Esophagus squamous epithelium (tissue), 5 donors: ENCODE measurements at regions not wholly inside any gene's neighbourhood (a gene's known extent, or its start where the extent isn't known, plus 50 kb on each side); places are given as distances from the start of the nearest gene placed in this dataset.

Source experiments
- DNase-seq: peaks from one replicate; lab custom pipeline; 2025; lab: John Stamatoyannopoulos, UW
- H3K27ac ChIP-seq, 4 donors: fragments of 200-600 bp; sonication (generic); one replicate each; pipeline ENCODE4 v1.5.1; 2016 to 2019; ENCODE audit warnings: mild to moderate bottlenecking in 1 of 4
- H3K27me3 ChIP-seq, 4 donors: fragments of 200-600 bp; sonication (generic); 1 replicate in 3 of 4; 2 replicates in 1 of 4; pipeline versions ENCODE4 v1.5.1 to v1.6.0; 2017 to 2021; ENCODE audit warnings: antibody characterized with exemption in 1 of 4
- H3K36me3 ChIP-seq, 3 donors: fragments of 200-600 bp; sonication (generic); one replicate each; pipeline ENCODE4 v1.5.1; 2016 to 2019
- H3K4me1 ChIP-seq, 3 donors: fragments of 200-600 bp; sonication (generic); one replicate each; pipeline ENCODE4 v1.5.1; 2017 to 2019
- H3K4me3 ChIP-seq, 4 donors: fragments of 200-600 bp; sonication (generic); 1 replicate in 3 of 4; 2 replicates in 1 of 4; pipeline ENCODE4 v1.5.1; 2016 to 2019; ENCODE audit warnings: mild to moderate bottlenecking in 2 of 4, moderate library complexity in 1 of 4
- H3K9me3 ChIP-seq, 3 donors: fragments of 200-600 bp; sonication (generic); one replicate each; pipeline ENCODE4 v1.5.1; 2016 to 2019
- POLR2A ChIP-seq, 4 donors: fragments of 450-650 bp; IDR thresholded peaks; one replicate each; pipeline ENCODE4 v1.6.1; 2017; ENCODE audit warnings: antibody characterized with exemption in 4 of 4, mild to moderate bottlenecking in 4 of 4, moderate library complexity in 3 of 4
- WGBS, 2 donors: methylation state at CpG; one replicate each; pipeline ENCODE4 v1.1.5; 2018; 5-methylcytosine and 5-hydroxymethylcytosine counted together
- intact Hi-C: fragments of 100-400 bp; cut with DNase I; formaldehyde crosslinking; loops from one replicate; pipeline ENCODE4 v1.15.0; 2022
- TF ChIP-seq, protein P1 (sequence below), 6 experiments: fragments of 450-650 bp in 4 of 6; fragments of 200-600 bp in 2 of 6; sonication (generic) in 2 of 6; IDR thresholded peaks; one replicate each; pipeline ENCODE4 v1.5.1; 2016 to 2019; ENCODE audit warnings: antibody characterized with exemption in 6 of 6, mild to moderate bottlenecking in 4 of 6, moderate library complexity in 4 of 6
- donor health status: DM: yes; HTN: yes; CAD: no.

DNA sequence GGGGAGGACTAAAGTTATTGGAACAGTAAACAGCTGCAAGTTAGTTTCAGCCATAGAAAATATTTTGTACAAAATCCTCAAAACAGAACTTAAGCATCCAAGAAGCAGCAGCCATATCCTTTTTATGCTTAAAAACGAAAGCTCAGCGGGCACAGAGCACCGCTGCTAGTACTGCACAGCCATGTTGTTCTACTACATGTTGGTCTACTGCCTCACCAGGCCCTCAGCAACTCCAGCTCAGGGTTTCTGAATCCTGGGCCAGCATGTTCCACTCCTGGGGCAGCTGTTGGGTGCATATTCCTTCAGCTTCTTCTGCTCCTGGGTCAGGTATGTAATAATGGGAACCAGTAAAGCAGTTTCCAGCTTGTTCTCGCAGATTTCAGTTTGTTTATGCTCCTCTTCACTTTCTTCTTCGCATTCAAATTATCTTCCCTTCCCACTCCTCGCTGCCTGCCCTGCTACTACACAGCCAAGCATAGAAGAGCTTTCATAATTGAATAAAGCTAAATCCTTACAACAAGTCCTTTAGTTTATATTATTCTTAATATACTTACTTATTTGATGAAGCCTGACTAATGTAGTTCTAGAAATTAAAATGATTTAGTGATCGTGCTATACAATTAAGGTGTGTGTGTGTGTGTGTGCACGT is 820.5 kb upstream of the ATXN8OS start:
- no peak for DNase-seq
- no peak overlapping the region for H3K27ac ChIP-seq
- WGBS, 2 donors: 69 to 74% methylated on average over 8 of the region's 8 CpGs
- no peak overlapping the region for H3K4me3 ChIP-seq
- H3K27me3 ChIP-seq: no peaks in the 10 kb centered on the region
- intact Hi-C loops: no loop called here
- no peaks in the 10 kb centered on the region for H3K36me3 ChIP-seq
- no peak for TF ChIP-seq POLR2A (IDR thresholded peaks at IDR 0.05)
- TF ChIP-seq, protein P1, sequence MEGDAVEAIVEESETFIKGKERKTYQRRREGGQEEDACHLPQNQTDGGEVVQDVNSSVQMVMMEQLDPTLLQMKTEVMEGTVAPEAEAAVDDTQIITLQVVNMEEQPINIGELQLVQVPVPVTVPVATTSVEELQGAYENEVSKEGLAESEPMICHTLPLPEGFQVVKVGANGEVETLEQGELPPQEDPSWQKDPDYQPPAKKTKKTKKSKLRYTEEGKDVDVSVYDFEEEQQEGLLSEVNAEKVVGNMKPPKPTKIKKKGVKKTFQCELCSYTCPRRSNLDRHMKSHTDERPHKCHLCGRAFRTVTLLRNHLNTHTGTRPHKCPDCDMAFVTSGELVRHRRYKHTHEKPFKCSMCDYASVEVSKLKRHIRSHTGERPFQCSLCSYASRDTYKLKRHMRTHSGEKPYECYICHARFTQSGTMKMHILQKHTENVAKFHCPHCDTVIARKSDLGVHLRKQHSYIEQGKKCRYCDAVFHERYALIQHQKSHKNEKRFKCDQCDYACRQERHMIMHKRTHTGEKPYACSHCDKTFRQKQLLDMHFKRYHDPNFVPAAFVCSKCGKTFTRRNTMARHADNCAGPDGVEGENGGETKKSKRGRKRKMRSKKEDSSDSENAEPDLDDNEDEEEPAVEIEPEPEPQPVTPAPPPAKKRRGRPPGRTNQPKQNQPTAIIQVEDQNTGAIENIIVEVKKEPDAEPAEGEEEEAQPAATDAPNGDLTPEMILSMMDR (IDR thresholded peaks at IDR 0.05): no peak
- peaks cover 0 to 10% (median 0%) of the 10 kb centered on the region in 3 donors for H3K9me3 ChIP-seq
- H3K4me1 ChIP-seq: no peaks in the 10 kb centered on the region

DNA sequence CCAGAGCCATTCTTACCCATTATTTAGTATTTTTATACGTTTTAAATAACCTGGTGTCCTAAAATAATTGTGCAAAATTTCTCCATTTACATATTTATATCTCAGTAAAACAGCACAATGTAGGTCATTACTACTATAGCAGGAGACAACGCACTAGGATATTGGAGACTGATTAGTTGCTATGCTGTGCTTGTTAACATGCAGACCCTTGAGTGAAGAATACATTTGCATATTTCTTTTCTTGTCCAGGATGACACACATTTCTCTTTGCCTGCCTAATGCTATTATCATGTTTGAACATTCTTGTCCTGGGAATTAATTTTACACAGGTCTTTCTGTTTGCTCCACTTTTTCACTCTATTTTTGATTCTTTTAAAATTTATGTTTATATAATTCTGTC is 823.8 kb upstream of the ATXN8OS start:
- peaks cover 0 to 5% (median 0%) of the 10 kb centered on the region in 3 donors for H3K9me3 ChIP-seq
- intact Hi-C loops: no loop called here
- no peak for DNase-seq
- no peaks in the 10 kb centered on the region for H3K4me1 ChIP-seq
- no peak for TF ChIP-seq POLR2A (IDR thresholded peaks at IDR 0.05)
- TF ChIP-seq, protein P1 (IDR thresholded peaks at IDR 0.05): no peak
- H3K27ac ChIP-seq: no peak overlapping the region
- H3K4me3 ChIP-seq: no peak overlapping the region
- 36 to 42% methylated on average over 2 of the region's 2 CpGs for WGBS, 2 donors
- H3K36me3 ChIP-seq: no peaks in the 10 kb centered on the region
- H3K27me3 ChIP-seq: no peaks in the 10 kb centered on the region

DNA sequence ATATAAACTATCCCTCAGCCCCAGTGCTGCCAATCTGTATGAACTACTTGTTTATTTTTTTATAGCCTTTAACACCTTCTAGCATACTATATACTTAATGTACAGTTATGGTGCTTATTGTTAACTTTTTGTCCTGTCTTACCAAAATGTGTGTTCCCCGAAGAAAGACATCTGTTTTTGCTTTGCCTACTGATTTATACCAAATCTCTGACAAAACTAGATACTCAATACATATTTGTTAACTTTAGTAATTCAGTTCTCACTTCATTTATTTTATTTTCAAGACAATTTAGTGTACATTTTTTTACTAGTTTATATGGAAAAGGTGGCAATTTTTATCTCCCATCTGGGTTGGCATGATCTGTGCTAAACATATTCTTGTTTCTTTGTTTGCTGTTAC is 824.3 kb upstream of the ATXN8OS start:
- H3K27me3 ChIP-seq: no peaks in the 10 kb centered on the region
- H3K4me3 ChIP-seq: no peak overlapping the region
- H3K36me3 ChIP-seq: no peaks in the 10 kb centered on the region
- TF ChIP-seq, protein P1 (IDR thresholded peaks at IDR 0.05): no peak
- no peak for TF ChIP-seq POLR2A (IDR thresholded peaks at IDR 0.05)
- peaks cover 0 to 5% (median 0%) of the 10 kb centered on the region in 3 donors for H3K9me3 ChIP-seq
- no peak overlapping the region for H3K27ac ChIP-seq
- no peaks in the 10 kb centered on the region for H3K4me1 ChIP-seq
- DNase-seq: no peak
- intact Hi-C loops: no loop called here
- WGBS, 2 donors: 25 to 29% methylated on average over 1 of the region's 1 CpG

DNA sequence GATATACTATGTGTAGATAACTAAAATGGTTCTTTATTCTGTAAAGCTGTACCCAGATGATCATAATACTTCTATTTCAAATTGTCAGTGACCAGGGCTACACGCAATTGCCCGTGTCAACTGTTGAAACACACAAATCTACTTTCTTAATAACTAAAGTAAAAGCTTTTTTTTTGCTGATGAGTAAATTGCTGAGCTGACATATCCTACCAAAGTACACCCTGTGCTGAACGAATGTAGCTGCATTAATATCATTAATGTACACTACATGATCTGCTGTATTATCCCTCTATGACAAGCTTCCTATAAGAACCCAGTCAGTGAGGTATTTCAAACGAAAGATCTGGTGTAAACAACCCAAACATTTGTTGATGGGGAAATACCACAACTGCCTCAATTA is 827.2 kb upstream of the ATXN8OS start:
- Histone ChIP-seq H3K4me3 (no peak overlapping the region), H3K36me3 (no peaks in the 10 kb centered on the region), H3K4me1 (no peaks in the 10 kb centered on the region), H3K9me3 (peaks cover 0 to 3% (median 0%) of the 10 kb centered on the region in 3 donors), H3K27me3 (no peaks in the 10 kb centered on the region), H3K27ac (no peak overlapping the region)
- WGBS, 2 donors: 44% methylated on average over 4 of the region's 4 CpGs
- no peak for DNase-seq
- intact Hi-C loops: no loop called here
- no peak for TF ChIP-seq POLR2A (IDR thresholded peaks at IDR 0.05)
- TF ChIP-seq, protein P1 (IDR thresholded peaks at IDR 0.05): no peak

DNA sequence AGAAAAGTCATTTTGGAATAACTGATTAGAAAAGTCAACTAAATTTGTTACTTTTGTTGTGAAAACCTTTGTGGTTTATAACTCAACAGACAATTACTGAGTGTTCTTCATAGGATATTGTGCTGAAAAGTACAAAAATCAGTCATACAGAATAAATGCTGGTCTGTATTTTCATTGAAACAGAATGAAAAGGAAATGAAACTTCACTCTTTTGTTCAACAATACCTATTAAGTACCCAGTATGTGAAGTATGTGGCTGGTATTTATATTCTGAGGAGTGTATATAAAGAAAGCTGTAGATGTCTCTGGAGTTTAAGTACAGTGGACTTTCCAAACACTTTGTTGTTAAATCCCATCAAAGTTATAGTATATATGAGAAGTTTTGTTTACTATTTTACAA is 828.4 kb upstream of the ATXN8OS start:
- peaks cover 0 to 3% (median 0%) of the 10 kb centered on the region in 3 donors for H3K9me3 ChIP-seq
- no peak for TF ChIP-seq POLR2A (IDR thresholded peaks at IDR 0.05)
- TF ChIP-seq, protein P1 (IDR thresholded peaks at IDR 0.05): no peak
- no peaks in the 10 kb centered on the region for H3K4me1 ChIP-seq
- H3K27me3 ChIP-seq: no peaks in the 10 kb centered on the region
- no peaks in the 10 kb centered on the region for H3K36me3 ChIP-seq
- no peak overlapping the region for H3K27ac ChIP-seq
- no peak overlapping the region for H3K4me3 ChIP-seq
- intact Hi-C loops: no loop called here
- DNase-seq: no peak
